GM13977 (cell line): ENCODE measurements at regions not wholly inside any gene's neighbourhood (a gene's known extent, or its start where the extent isn't known, plus 50 kb on each side); places are given as distances from the start of the nearest gene placed in this dataset.

Experiments
- DNase-seq: peaks from one replicate; pipeline ENCODE4 v3.0.0; 2012; ENCODE audit warnings: low spot score
- CTCF ChIP-seq: IDR thresholded peaks from 2 replicates; pipeline ENCODE4 v1.5.1; 2012; ENCODE audit warnings: mild to moderate bottlenecking, control low read depth; ENCODE audit not compliant: insufficient read depth; ENCODE audit errors: extremely low read depth, missing control alignments
- in situ Hi-C: fragments of 300-500 bp; cut with MboI; formaldehyde crosslinking; loops from one replicate; pipeline ENCODE4 v1.12.0; 2022; ENCODE audit warnings: low sequenced_read_pairs, low pct_unique_long_range_greater_than_20kb, mixed read lengths, inconsistent platforms; ENCODE audit not compliant: unreplicated experiment

- in situ Hi-C loops, result no loop called here
- no peak for TF ChIP-seq CTCF
- no peak for DNase-seq
Measured at GRCh38 chr18:61706276-61706915, 186.4 kb downstream of the RNF152 start.

GRCh38 chr18:61703508-61703907, 189.3 kb downstream of the RNF152 start:
- DNase-seq, result no peak
- no peak for TF ChIP-seq CTCF
- in situ Hi-C loops, result no loop called here

GRCh38 chr18:61702007-61702406, 190.8 kb downstream of the RNF152 start:
- DNase-seq, result no peak
- TF ChIP-seq CTCF, result no peak
- in situ Hi-C loops, result no loop called here

GRCh38 chr18:61699397-61700110, 193.3 kb downstream of the RNF152 start:
- TF ChIP-seq CTCF, result no peak
- in situ Hi-C loops, result no loop called here
- DNase-seq, result no peak

GRCh38 chr18:61697306-61697909, 195.4 kb downstream of the RNF152 start:
- in situ Hi-C loops, result no loop called here
- no peak for DNase-seq
- TF ChIP-seq CTCF, result no peak

- in situ Hi-C loops, result no loop called here
- no peak for DNase-seq
- no peak for TF ChIP-seq CTCF
Measured at GRCh38 chr18:61694236-61694635, 198.6 kb downstream of the RNF152 start.
